Fibroblast of skin of scalp (primary cell): ENCODE measurements at regions not wholly inside any gene's neighbourhood (a gene's known extent, or its start where the extent isn't known, plus 50 kb on each side); places are given as distances from the start of the nearest gene placed in this dataset.
A peak's percentile ranks its signal among the peaks of the same experiment; 100 is the strongest.

Source experiments
- DNase-seq: peaks from one replicate; pipeline ENCODE4 v3.0.0-alpha.2; 2013

- no peak for DNase-seq
Measured at GRCh38 chr4:165723051-165723795, 149.8 kb upstream of the TLL1 start.

DNA sequence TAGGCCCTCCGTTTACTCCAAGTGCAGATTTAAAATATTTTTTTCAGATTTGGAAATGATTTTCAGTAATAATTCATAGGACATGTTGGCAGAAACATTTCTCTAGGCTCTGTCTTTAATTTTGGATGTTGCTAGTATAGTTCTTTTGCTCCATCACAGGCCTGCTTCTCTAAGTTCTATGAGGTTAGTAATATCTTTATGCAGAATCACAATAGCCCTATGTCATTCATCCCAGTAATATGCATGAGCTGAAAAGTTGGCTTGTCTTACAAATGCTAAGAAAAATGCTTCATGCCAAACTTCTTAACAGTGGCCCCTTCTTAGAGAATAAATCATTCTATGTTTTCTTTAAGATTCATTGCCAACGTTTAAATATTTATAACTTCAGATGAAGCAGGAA lies 148.3 kb upstream of the TLL1 start:
- peak; percentile 9 for DNase-seq

DNA sequence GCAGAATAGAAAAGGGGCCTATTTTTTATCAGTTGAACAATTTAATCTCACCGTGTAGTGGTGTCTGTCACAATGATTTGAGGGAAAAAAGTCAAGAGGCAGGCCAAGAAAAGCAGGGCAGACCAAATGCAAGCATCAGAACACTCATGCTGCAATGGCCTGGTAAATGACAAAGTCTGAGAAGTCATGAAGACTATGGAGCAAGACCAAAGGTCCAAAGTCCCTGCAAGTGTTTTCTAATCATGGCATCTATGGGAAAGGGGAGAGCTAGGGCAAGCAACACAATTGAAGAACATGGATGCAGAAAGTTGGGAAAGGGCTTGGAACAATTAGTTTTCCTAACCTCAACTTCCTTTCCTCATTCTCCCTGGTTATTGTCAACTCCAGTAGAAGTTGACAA lies 147.7 kb upstream of the TLL1 start:
- DNase-seq = no peak

- peak; percentile 26 for DNase-seq
Measured at GRCh38 chr4:165726831-165727230, 146.2 kb upstream of the TLL1 start.

- DNase-seq = no peak
Measured at GRCh38 chr4:165737309-165737972, 135.6 kb upstream of the TLL1 start.

DNA sequence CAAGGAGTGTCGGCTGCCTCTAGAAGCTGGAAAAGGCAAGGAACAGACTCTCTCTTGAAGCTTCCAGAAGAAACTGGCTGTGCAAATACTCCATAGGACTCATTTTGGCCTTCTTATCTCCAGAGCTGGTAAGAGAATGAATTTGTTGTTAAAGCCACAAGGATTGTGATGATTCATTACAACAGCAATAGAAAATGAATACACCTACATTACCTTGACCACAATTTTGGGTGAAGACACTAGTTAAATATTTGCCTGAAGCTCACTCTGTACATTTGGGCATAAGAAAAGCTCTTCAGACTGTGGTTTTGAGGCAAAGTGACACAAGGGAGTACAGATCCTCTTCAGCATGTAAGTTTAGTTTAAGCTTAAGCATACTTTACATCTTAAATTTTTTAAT lies 134.5 kb upstream of the TLL1 start:
- DNase-seq = no peak

DNA sequence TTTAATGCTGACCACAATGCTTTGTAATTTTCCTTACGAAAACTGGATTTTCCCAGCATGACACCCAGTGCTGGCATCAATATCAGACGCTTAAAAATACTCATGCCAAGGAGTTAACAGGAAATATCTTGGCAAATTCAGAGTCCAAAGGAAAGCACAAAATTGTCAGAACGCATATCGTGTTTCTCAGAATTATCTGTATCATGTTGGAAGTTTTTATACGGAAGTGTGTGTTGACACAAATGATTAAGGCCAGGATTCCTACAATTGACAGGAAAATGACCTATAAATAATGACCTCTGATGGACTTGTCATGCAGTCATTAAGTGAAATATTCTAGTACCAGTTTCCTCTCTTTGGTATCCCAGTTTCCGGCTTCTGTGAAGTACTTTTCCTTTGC lies 132.1 kb upstream of the TLL1 start:
- no peak for DNase-seq

- DNase-seq = no peak
Measured at GRCh38 chr4:165743422-165743821, 129.6 kb upstream of the TLL1 start.

GRCh38 chr4:165744370-165744769 lies 128.7 kb upstream of the TLL1 start:
- no peak for DNase-seq

DNA sequence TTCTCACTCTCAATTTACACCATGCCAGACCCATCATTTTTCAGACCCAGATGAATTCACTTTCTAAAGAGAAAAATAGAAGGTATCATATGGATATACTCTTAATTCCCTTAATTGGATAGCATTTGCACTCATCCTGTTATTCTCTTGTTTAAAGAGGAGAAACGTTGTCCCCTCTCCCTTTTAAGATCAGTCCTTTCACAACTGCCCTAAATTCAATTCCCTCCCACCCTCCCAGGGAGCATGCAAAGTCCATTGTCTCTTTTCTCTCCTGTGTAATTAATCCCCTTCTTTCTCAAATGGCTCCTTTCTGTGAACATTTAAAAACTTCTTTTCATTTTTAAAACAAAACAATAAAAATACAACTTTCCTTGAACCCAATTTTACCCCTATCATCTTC lies 124.7 kb upstream of the TLL1 start:
- DNase-seq = no peak

GRCh38 chr4:165751882-165752281 lies 121.2 kb upstream of the TLL1 start:
- DNase-seq = no peak

DNA sequence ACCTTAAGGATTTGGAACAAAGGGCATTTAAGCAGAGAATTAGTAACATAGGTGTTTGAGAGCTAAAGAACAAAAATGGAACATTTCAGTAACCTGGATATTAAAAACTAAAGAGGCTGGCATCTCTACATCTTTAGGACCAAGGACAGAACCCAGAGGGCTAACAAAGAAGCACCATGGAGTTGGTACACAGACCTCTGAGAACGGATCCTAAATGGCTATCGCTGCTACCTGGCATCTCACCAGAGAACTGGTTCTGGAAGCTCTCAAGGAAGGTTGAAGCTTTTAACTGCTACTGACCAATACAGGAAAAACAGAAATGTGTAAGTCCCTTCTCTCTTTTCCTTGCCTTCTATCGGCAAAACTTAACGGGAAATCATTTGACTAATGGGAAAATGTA lies 118.4 kb upstream of the TLL1 start:
- no peak for DNase-seq

- DNase-seq = no peak
Measured at GRCh38 chr4:165756836-165757235, 116.2 kb upstream of the TLL1 start.

- DNase-seq = no peak
Measured at GRCh38 chr4:165757451-165757850, 115.6 kb upstream of the TLL1 start.

DNA sequence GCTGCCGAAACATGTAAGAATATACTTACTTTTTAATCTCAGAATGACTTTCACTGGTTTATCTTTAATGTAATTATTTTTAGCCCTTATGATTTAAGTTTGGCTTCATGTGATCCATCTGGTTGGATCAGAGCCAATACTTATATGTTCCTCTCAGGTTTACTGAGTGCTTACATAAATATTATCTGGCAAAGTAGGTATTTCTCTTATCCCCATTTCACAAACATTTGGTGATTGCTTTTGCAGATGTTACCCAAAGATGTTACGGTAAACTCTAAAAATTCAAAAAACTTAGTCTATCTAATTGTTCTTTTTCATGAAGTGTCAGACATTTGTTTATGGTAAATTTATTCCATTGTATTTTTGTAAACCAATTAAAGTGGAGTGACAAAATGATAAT lies 115.0 kb upstream of the TLL1 start:
- no peak for DNase-seq

DNA sequence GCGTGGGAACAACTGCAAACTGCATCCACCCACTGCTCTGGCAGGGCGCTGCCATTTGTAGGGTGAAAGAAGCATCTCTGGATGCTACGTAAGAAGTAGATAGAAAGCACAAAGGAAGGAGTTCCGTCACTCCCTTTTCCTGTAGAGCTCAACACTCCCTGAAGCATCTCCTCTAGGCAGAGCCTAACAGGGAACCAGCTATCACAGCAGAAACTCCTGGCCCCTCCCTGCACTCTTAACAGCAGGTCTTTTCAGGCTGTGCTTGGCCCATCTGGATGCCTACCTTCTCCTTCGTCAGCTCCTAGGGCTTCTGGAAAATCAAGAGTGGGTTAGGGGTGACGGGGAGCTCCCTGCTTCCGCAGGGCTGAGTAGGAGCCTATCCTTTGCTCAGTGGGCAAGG lies 112.9 kb upstream of the TLL1 start:
- no peak for DNase-seq

DNA sequence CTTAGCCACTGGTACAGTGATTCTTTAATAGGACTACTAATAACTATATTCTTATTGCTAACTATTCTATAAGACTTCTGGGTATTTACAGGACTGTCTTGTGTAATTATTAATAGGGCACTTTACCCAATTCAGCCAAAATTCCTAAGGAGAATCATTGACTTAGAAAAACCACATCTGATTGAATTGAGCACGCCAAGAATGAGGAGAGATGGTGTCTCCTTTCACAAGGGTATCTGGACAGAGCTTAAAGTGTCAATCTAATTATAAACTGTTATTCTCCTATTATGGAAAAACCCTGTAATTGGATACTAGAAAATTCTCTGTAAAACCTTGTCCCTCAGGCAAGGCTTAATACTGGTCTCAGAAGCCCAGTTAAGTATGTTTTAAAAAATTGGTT lies 111.1 kb upstream of the TLL1 start:
- no peak for DNase-seq

- peak; percentile 3 for DNase-seq
Measured at GRCh38 chr4:165763640-165764039, 109.4 kb upstream of the TLL1 start.

- no peak for DNase-seq
Measured at GRCh38 chr4:165765053-165765452, 108.0 kb upstream of the TLL1 start.

GRCh38 chr4:165766018-165766417 lies 107.0 kb upstream of the TLL1 start:
- DNase-seq = no peak

DNA sequence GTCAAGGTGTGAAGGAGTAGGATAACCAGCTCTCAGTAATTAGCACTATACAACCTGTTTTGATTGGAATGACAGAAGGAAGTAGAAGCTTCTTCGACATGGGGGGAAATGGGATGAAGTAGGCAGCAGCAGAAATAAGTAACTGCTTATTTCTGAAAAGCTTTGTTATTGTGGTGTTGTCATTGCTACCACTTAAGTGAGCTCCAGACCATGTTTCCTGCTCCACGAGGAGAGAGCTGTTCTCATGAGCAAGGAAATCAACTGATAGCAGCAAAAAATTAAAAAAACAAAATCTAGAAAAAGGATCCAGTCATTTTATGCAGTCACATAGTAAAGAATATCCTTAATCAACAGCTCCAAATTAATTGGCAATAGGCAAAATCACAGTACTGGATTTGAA lies 106.1 kb upstream of the TLL1 start:
- no peak for DNase-seq

GRCh38 chr4:165767671-165768070 lies 105.4 kb upstream of the TLL1 start:
- no peak for DNase-seq

- no peak for DNase-seq
Measured at GRCh38 chr4:165768281-165768680, 104.8 kb upstream of the TLL1 start.

DNA sequence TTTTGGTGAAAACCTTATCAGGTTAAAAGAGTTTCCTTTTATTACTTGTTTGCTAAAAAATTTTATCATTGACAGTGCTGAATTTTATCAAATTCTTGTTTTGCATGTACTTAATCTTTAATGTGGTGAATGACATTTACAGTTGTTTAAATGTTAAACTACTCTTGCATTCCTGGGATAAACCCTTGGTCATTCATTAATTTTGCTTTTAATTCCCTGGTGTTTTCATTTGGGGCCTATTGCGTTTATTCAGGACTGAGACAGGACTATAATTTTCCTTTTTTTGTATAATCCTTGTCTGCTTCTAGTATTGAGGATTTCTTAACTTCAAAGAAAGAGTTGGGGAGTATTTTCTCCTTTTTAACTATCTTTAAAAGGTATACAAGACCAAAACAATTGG lies 98.7 kb upstream of the TLL1 start:
- DNase-seq = no peak
